C4-2B (cell line): ENCODE measurements at regions not wholly inside any gene's neighbourhood (a gene's known extent, or its start where the extent isn't known, plus 50 kb on each side); places are given as distances from the start of the nearest gene placed in this dataset.

Experiments used
- H3K27ac ChIP-seq: fragments of 450-650 bp; 2 replicates; pipeline ENCODE4 v1.5.1; 2017
- ZFX ChIP-seq: fragments of 450-650 bp; IDR thresholded peaks from 2 replicates; pipeline ENCODE4 v1.6.1; 2017
- TF ChIP-seq, protein P1 (sequence below): fragments of 450-650 bp; conservative IDR thresholded peaks from 2 replicates; pipeline ENCODE4 v1.5.1; 2017; ENCODE audit warnings: mild to moderate bottlenecking

DNA sequence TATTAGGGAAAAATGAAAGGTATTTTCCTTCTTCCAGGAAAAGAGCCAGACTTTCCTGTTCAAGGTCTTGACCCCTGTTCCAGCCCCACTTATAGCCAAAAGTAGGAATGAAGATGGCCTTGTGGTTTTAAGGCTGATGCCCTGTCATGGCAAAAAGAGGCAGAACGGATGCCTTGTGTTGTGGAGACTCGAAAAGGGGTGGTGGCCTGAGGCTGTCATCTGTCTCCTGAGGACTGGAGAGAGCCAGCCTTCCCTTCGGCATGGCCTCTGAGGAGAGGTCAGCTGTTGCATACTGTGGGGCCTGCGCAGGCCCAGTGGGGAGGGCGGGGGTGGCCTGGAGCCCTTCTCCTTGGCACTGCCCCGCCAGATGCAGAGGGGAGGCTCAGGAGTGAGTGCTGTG, 166.0 kb upstream of the EEPD1 start:
- peak overlapping the region; percentile 19; the same call in 1 of the 2 replicates for H3K27ac ChIP-seq
- TF ChIP-seq ZFX = no peak
- TF ChIP-seq, protein P1, sequence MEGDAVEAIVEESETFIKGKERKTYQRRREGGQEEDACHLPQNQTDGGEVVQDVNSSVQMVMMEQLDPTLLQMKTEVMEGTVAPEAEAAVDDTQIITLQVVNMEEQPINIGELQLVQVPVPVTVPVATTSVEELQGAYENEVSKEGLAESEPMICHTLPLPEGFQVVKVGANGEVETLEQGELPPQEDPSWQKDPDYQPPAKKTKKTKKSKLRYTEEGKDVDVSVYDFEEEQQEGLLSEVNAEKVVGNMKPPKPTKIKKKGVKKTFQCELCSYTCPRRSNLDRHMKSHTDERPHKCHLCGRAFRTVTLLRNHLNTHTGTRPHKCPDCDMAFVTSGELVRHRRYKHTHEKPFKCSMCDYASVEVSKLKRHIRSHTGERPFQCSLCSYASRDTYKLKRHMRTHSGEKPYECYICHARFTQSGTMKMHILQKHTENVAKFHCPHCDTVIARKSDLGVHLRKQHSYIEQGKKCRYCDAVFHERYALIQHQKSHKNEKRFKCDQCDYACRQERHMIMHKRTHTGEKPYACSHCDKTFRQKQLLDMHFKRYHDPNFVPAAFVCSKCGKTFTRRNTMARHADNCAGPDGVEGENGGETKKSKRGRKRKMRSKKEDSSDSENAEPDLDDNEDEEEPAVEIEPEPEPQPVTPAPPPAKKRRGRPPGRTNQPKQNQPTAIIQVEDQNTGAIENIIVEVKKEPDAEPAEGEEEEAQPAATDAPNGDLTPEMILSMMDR = no peak

DNA sequence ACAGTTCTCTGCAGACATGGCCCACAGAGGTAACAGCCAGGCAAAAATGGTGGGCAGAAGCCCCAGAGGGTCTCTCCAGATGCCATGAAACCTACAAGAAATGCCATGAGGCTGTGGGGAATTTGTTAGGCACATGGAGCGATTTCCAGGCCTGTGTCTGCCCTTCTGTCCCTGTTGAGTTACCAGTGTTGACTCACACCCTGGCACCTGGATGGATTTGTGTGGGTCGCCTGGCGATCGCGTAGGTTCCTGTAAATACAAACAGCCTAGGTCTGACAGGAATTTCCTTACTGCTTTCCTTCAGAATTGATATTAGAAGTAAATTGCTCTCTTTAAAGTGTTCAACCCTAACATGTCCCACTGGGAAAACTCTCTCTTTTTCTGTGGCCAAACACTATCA, 164.9 kb upstream of the EEPD1 start:
- TF ChIP-seq, protein P1 = no peak
- TF ChIP-seq ZFX = no peak

DNA sequence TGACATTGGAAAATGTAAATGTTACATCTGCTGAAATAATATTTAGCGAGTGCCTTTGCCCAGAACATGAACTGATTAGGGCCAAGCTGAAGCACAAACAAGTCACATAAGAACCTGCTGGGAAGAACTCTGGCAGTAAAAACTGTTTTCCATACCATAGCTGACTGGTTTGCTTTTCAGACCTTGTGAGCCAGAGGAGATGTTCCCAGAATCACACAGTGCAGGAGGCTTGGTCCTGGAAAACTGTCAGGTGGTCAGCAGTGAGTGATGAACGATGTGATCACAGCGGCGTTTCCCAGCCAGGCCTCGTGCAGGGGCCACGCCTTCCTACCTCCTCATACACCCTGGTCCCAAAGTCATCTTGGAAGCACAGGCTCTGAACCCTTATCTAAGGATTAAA, 164.2 kb upstream of the EEPD1 start:
- no peak overlapping the region for H3K27ac ChIP-seq
- TF ChIP-seq ZFX = no peak
- TF ChIP-seq, protein P1 = no peak

More for the DNA sequence above, 164.9 kb upstream of the EEPD1 start:
- no peak overlapping the region; the same call in 1 of the 2 replicates for H3K27ac ChIP-seq

DNA sequence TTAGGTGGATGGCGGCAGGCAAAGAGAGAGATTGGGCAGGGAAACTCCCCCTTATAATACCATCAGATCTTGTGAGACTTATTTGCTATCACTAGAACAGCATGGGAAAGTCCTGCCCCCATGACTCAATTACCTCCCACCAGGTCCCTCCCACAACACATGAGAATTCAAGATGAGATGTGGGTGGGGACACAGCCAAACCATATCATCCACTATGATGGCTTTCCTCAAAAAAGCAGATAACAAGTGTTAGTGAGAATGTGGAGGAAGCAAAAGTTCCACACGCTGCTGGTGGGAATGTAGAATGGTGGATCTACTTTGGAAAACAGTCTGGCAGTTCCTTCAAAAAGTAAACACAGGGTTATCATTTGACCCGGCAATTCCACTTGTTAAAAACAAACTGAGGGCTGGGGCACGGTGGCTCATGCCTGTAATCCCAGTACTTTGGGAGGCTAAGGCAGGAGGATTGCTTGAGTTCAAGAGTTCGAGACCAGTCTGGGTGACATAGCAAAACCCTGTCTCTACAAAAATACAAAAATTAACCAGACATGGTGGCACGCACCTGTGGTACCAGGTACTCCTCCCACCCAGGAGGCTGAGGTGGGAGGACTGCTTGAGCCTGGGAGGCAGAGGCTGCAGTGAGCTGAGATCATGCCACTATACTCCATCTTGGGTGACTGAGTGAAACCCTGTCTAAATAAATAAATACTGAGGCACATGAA, 161.4 kb upstream of the EEPD1 start:
- no peak overlapping the region for H3K27ac ChIP-seq
- TF ChIP-seq, protein P1 = no peak
- no peak for TF ChIP-seq ZFX

DNA sequence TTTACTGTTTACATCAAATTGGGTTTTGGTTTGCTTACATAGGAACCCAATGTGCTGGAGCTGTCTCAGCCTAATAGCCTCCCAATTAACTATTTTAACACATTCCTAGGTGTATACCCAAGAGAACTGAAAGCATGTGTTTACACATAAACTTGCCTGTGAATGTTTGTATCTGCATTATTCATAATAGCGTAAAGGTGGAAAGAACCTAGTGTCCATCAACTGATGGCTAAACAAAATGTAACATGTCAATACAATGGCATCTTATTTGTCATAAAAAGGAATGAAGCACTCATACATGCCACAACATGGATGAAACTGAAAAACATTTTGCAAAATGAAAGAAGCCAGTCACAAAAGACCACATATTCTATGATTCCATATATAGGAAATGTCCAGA, 160.6 kb upstream of the EEPD1 start:
- TF ChIP-seq ZFX = no peak
- TF ChIP-seq, protein P1 = no peak
- H3K27ac ChIP-seq = no peak overlapping the region

DNA sequence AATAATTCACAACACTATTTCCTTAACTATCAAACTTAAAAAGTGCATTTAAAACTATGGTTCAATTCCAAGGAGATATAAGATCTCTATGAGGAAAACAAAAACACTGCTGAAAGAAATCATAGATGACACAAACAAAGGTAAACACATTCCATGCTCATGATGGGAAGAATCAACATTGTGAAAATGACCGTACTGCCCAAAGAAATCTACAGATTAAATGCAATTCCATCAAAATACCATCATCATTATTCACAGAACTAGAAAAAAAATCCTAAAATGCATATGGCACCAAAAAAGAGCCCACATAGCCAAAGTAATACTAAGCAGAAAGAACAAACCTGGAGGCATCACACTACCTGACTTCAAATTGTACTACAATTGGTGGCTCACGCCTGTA, 159.9 kb upstream of the EEPD1 start:
- no peak for TF ChIP-seq ZFX
- TF ChIP-seq, protein P1 = no peak
- no peak overlapping the region for H3K27ac ChIP-seq

DNA sequence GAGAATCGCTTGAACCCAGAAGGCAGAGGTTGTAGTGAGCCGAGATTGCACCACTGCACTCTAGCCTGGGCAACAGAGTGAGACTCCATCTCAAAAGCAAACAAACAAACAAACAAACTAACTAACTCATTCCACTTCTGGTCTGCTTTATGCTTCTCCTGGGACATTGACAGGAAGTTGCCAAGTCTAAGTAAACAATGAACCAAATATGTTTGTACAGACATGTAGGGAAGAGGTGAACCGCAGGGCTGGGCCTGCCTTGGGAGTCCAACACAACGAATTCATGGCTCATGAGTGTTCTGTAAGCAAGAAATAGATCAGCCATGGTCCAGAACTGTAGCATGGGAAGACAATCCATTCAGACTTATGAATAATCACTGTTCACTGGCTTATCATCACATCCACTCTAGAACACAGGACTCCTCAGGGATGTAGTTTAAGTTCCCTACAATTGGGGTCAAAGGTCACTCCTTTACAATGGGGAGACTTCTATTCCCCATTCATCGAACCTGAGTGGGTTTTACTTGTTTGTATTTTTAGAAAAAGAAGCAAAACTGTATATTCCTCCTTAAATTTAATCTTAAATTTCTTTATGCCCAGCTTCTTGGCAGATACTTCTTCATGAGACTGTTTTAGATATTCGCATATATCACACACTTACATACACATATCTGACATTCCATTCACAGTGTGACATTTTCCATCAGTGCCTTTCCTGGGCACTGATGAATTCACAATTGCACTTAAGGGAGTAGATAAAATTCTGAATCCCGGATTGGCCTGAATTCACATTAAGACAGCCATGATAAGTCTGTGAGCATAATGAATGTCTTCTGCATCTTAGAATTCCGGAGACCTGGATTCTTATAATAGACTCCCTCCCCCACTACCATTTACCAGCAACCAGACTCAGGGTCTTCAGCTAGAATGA, 159.1 kb upstream of the EEPD1 start:
- no peak overlapping the region for H3K27ac ChIP-seq
- TF ChIP-seq ZFX = no peak
- TF ChIP-seq, protein P1 = no peak
